Neural progenitor cell (in vitro differentiated cells): ENCODE measurements at regions not wholly inside any gene's neighbourhood (a gene's known extent, or its start where the extent isn't known, plus 50 kb on each side); places are given as distances from the start of the nearest gene placed in this dataset.

ENCODE experiments used
- DNase-seq: peaks from one replicate; pipeline ENCODE4 v3.0.0-alpha.2; 2016; ENCODE audit warnings: low spot score
- H2AFZ ChIP-seq: fragments of 200-600 bp; sonication (generic); replicated peaks from 2 replicates; pipeline ENCODE4 v1.6.1; 2016; ENCODE audit warnings: antibody characterized with exemption
- H3F3A ChIP-seq: fragments of 200-600 bp; sonication (generic); 2 replicates; pipeline ENCODE4 v1.6.1; 2016; ENCODE audit warnings: antibody characterized with exemption, low read depth
- H3K27ac ChIP-seq: fragments of 200-600 bp; sonication (generic); 2 replicates; pipeline ENCODE4 v1.5.1; 2016; ENCODE audit warnings: mild to moderate bottlenecking
- H3K27me3 ChIP-seq: fragments of 200-600 bp; sonication (generic); 2 replicates; pipeline ENCODE4 v1.6.1; 2016; ENCODE audit warnings: mild to moderate bottlenecking, moderate library complexity
- H3K36me3 ChIP-seq: fragments of 200-600 bp; sonication (generic); 2 replicates; pipeline ENCODE4 v1.5.1; 2016
- H3K4me1 ChIP-seq: fragments of 200-600 bp; sonication (generic); 2 replicates; pipeline ENCODE4 v1.6.1; 2016; ENCODE audit warnings: mixed run types
- H3K4me2 ChIP-seq: fragments of 200-600 bp; sonication (generic); 2 replicates; pipeline ENCODE4 v1.6.1; 2016
- H3K4me3 ChIP-seq: fragments of 200-600 bp; sonication (generic); 2 replicates; pipeline ENCODE4 v1.5.1; 2016
- H3K79me2 ChIP-seq: fragments of 200-600 bp; sonication (generic); 2 replicates; pipeline ENCODE4 v1.6.1; 2016; ENCODE audit warnings: low read depth
- H3K9ac ChIP-seq: fragments of 200-600 bp; sonication (generic); 2 replicates; pipeline ENCODE4 v1.6.1; 2016
- H3K9me3 ChIP-seq: fragments of 200-600 bp; sonication (generic); 2 replicates; pipeline ENCODE4 v1.5.1; 2016; ENCODE audit warnings: low read depth
- H4K20me1 ChIP-seq: fragments of 200-600 bp; sonication (generic); 2 replicates; pipeline ENCODE4 v1.6.1; 2016; ENCODE audit warnings: low read depth
- H3K27ac Mint-ChIP-seq: 3 replicates; pipeline ENCODE4 v1.8.0; 2021; ENCODE audit warnings: mixed read lengths
- H3K27me3 Mint-ChIP-seq: 2 replicates; pipeline ENCODE4 v1.8.0; 2022; ENCODE audit warnings: low read depth, mild to moderate bottlenecking, inconsistent platforms, moderate library complexity, mixed read lengths; ENCODE audit not compliant: insufficient read depth
- H3K36me3 Mint-ChIP-seq: 3 replicates; pipeline ENCODE4 v1.8.0; 2021; ENCODE audit warnings: mixed read lengths
- H3K4me1 Mint-ChIP-seq: 3 replicates; pipeline ENCODE4 v1.8.0; 2021; ENCODE audit warnings: mixed read lengths
- H3K4me3 Mint-ChIP-seq: 3 replicates; pipeline ENCODE4 v1.8.0; 2021; ENCODE audit warnings: mild to moderate bottlenecking, moderate library complexity, mixed read lengths
- H3K9me3 Mint-ChIP-seq: 3 replicates; pipeline ENCODE4 v1.8.0; 2020; ENCODE audit warnings: mixed read lengths
- EZH2 ChIP-seq: fragments of 200-600 bp; sonication (generic); IDR thresholded peaks from 2 replicates; pipeline ENCODE4 v1.6.1; 2017; ENCODE audit warnings: antibody characterized with exemption, mild to moderate bottlenecking, moderate library complexity
- EZH2phosphoT487 ChIP-seq: fragments of 200-600 bp; sonication (generic); IDR thresholded peaks from 2 replicates; pipeline ENCODE4 v1.6.1; 2017; ENCODE audit warnings: antibody characterized with exemption
- TF ChIP-seq, protein P1 (sequence below): fragments of 200-600 bp; sonication (generic); IDR thresholded peaks from 2 replicates; pipeline ENCODE4 v1.5.1; 2017; ENCODE audit warnings: antibody characterized with exemption, mild to moderate bottlenecking

DNA sequence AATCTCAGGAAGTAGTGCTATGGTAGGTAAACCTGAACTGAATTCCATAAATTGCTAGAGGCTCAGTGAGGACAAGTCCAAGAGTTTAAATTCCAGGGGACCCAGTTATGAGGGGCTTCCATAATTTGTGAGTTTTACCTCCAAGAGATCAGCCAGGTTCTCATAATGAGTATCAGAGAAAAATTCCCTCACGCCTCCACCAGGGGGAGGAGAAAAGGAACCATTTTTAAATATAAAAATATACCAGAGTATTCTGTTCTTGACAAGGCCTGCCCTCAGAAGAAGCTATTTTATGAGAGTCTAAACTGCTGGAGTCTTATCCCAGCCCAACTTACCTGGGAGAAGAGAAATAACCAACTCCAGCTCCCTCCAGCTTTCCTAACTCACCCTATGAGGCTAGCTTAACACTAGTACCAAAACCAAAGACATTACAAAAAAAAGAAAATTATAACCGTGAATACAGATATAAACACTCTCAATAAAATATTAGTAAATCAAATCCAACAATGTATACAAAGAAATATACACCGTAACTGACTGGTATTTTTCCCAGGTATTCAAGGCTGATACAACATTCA lies 158.7 kb downstream of the TFAP2A start:
- H3K27ac ChIP-seq = no peak overlapping the region
- TF ChIP-seq, protein P1, sequence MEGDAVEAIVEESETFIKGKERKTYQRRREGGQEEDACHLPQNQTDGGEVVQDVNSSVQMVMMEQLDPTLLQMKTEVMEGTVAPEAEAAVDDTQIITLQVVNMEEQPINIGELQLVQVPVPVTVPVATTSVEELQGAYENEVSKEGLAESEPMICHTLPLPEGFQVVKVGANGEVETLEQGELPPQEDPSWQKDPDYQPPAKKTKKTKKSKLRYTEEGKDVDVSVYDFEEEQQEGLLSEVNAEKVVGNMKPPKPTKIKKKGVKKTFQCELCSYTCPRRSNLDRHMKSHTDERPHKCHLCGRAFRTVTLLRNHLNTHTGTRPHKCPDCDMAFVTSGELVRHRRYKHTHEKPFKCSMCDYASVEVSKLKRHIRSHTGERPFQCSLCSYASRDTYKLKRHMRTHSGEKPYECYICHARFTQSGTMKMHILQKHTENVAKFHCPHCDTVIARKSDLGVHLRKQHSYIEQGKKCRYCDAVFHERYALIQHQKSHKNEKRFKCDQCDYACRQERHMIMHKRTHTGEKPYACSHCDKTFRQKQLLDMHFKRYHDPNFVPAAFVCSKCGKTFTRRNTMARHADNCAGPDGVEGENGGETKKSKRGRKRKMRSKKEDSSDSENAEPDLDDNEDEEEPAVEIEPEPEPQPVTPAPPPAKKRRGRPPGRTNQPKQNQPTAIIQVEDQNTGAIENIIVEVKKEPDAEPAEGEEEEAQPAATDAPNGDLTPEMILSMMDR = peak; percentile 61
- no peak for TF ChIP-seq EZH2
- Mint-ChIP-seq H3K27me3 (no peaks in the 10 kb centered on the region), H3K4me3 (no peak overlapping the region), H3K36me3 (peaks cover 2% of the 10 kb centered on the region), H3K9me3 (peaks cover 12% of the 10 kb centered on the region), H3K4me1 (peaks cover 17% of the 10 kb centered on the region), H3K27ac (no peak overlapping the region)
- H3K27me3 ChIP-seq = no peaks in the 10 kb centered on the region
- H3K9ac ChIP-seq = no peak overlapping the region
- H4K20me1 ChIP-seq = no peaks in the 10 kb centered on the region
- no peak overlapping the region for H3K4me3 ChIP-seq
- no peaks in the 10 kb centered on the region for H3K79me2 ChIP-seq
- DNase-seq = peak; percentile 22
- H3K4me1 ChIP-seq = no peaks in the 10 kb centered on the region
- H3K36me3 ChIP-seq = no peaks in the 10 kb centered on the region
- H2AFZ ChIP-seq = no peak overlapping the region
- H3K4me2 ChIP-seq = no peak overlapping the region
- no peaks in the 10 kb centered on the region for H3K9me3 ChIP-seq
- H3F3A ChIP-seq = no peaks in the 10 kb centered on the region

DNA sequence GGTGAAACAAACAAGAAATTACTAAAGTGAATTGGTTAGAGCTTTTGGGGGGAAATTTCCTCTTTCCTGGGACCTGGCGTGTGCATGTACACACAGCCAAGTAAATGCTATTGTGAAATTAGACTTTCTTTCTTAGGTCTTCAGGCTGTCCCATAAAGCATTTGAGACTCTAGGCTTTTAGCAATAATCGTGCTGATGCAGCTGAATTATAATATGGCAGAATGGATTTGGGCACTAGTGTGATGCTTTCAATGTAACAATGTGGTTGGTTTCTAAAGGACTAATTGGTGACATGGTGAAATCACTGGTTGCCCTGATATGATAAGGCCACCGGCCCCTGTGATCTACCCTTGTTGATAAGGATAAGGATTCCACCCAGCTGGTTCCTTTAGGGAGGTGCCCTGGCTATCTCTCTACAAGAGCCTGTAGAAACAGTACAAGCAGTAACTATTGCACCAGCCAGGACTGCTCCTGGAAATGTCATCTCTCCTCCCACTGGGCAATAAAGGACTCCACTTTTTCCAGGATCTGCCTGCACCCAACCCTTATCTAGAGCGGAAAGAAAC lies 164.1 kb downstream of the TFAP2A start:
- H3K36me3 Mint-ChIP-seq = no peaks in the 10 kb centered on the region
- no peaks in the 10 kb centered on the region for H3K4me1 ChIP-seq
- H3K27ac ChIP-seq = no peak overlapping the region
- peaks cover 2% of the 10 kb centered on the region for H3K9me3 Mint-ChIP-seq
- H3K27me3 Mint-ChIP-seq = no peaks in the 10 kb centered on the region
- no peak overlapping the region for H3K4me2 ChIP-seq
- H3K27me3 ChIP-seq = no peaks in the 10 kb centered on the region
- TF ChIP-seq EZH2 = no peak
- TF ChIP-seq, protein P1 = no peak
- no peak for TF ChIP-seq EZH2phosphoT487
- H3K27ac Mint-ChIP-seq = no peak overlapping the region
- H3K9ac ChIP-seq = no peak overlapping the region
- no peak overlapping the region for H2AFZ ChIP-seq
- H3K4me3 Mint-ChIP-seq = no peak overlapping the region
- no peaks in the 10 kb centered on the region for H3K9me3 ChIP-seq
- no peaks in the 10 kb centered on the region for H3K36me3 ChIP-seq
- H4K20me1 ChIP-seq = no peaks in the 10 kb centered on the region
- peaks cover 17% of the 10 kb centered on the region for H3K4me1 Mint-ChIP-seq
- no peaks in the 10 kb centered on the region for H3K79me2 ChIP-seq
- no peak overlapping the region for H3K4me3 ChIP-seq
- no peak for DNase-seq
- H3F3A ChIP-seq = no peaks in the 10 kb centered on the region

DNA sequence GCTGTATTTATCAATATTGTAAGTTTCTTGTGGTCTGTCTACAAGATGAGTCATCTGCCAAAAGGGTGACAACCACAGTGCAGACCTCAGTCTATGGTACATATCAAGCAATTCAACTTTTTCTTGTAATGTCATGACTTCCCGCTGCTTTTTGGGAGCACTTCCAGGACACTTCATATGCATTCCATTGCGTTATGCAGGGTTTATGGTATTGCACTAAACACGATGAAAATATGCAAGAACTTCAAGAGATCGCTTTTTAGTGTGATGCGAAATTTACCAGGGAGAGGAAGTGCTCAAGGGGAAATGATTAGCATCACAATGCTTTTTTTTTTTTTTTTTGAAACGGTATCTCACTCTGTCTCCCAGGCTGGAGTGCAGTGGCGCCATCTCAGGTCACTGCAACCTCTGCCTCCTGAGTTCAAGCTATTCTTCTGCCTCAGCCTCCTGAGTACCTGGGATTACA lies 166.5 kb downstream of the TFAP2A start:
- TF ChIP-seq EZH2phosphoT487 (no peak), EZH2 (no peak)
- TF ChIP-seq, protein P1 = peak; percentile 30

More for the DNA sequence above, 166.5 kb downstream of the TFAP2A start:
- Histone ChIP-seq H2AFZ (no peak overlapping the region), H3K27ac (no peak overlapping the region), H4K20me1 (no peaks in the 10 kb centered on the region), H3K27me3 (no peaks in the 10 kb centered on the region), H3K36me3 (no peaks in the 10 kb centered on the region), H3K4me2 (no peak overlapping the region), H3K4me1 (no peaks in the 10 kb centered on the region), H3K9ac (no peak overlapping the region), H3K4me3 (no peak overlapping the region), H3K9me3 (no peaks in the 10 kb centered on the region), H3F3A (no peaks in the 10 kb centered on the region), H3K79me2 (no peaks in the 10 kb centered on the region)
- Mint-ChIP-seq H3K4me1 (peaks cover 17% of the 10 kb centered on the region), H3K27me3 (peaks cover 2% of the 10 kb centered on the region), H3K4me3 (no peak overlapping the region), H3K36me3 (no peaks in the 10 kb centered on the region), H3K27ac (no peak overlapping the region), H3K9me3 (no peaks in the 10 kb centered on the region)
- no peak for DNase-seq
